ENCODE measurements at regions not wholly inside any gene's neighbourhood (a gene's known extent, or its start where the extent isn't known, plus 50 kb on each side); places are given as distances from the start of the nearest gene placed in this dataset.

DNA sequence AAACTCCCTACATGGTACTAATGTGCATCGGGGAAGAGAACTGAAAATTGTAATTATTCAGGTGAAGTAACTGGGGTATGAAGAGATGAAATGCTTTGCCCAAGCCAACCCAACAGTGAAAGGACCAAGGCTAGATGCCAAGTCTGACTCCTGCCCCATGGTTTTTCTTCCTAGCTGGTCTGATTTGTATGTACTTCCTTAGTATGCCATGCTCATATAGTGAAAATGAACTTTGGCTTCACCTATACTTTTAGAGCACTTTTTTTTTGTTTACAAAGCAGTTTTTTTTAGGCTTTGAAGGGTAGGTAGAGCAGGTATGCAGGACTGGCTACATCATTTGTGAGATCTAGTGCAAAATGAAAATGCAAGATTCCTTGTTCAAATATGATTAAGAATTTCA is 359.4 kb upstream of the RIOK2 start:
- TF ChIP-seq, protein P1, sequence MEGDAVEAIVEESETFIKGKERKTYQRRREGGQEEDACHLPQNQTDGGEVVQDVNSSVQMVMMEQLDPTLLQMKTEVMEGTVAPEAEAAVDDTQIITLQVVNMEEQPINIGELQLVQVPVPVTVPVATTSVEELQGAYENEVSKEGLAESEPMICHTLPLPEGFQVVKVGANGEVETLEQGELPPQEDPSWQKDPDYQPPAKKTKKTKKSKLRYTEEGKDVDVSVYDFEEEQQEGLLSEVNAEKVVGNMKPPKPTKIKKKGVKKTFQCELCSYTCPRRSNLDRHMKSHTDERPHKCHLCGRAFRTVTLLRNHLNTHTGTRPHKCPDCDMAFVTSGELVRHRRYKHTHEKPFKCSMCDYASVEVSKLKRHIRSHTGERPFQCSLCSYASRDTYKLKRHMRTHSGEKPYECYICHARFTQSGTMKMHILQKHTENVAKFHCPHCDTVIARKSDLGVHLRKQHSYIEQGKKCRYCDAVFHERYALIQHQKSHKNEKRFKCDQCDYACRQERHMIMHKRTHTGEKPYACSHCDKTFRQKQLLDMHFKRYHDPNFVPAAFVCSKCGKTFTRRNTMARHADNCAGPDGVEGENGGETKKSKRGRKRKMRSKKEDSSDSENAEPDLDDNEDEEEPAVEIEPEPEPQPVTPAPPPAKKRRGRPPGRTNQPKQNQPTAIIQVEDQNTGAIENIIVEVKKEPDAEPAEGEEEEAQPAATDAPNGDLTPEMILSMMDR (IDR thresholded peaks at IDR 0.05; ENCODE audit: poor library complexity), result no peak
- TF ChIP-seq EZH2phosphoT487 (IDR thresholded peaks at IDR 0.05; ENCODE audit: low read depth, severe bottlenecking, unreplicated experiment), result no peak
- TF ChIP-seq EZH2 (IDR thresholded peaks at IDR 0.05; ENCODE audit: borderline replicate concordance), result no peak
